HUES6 (cell line): ENCODE measurements at regions not wholly inside any gene's neighbourhood (a gene's known extent, or its start where the extent isn't known, plus 50 kb on each side); places are given as distances from the start of the nearest gene placed in this dataset.
"Not testable (repeated sequence)": the region's sequence is repeated elsewhere in the genome, so short reads cannot be mapped to it uniquely, and the experiment has no call there.

ENCODE experiments used
- H3K27ac ChIP-seq: 2 replicates; pipeline ENCODE4 v1.7.0; 2013; ENCODE audit warnings: low read depth, mild to moderate bottlenecking, low read length, inconsistent platforms
- H3K27me3 ChIP-seq: 2 replicates; pipeline ENCODE4 v1.6.1; 2013; ENCODE audit warnings: low read length; ENCODE audit not compliant: control insufficient read depth, insufficient read depth
- H3K36me3 ChIP-seq: 2 replicates; pipeline ENCODE4 v1.6.1; 2013; ENCODE audit warnings: low read length; ENCODE audit not compliant: control insufficient read depth, insufficient read depth
- H3K4me1 ChIP-seq: 2 replicates; pipeline ENCODE4 v1.6.1; 2013; ENCODE audit warnings: low read length; ENCODE audit not compliant: control insufficient read depth, insufficient read depth
- H3K4me3 ChIP-seq: 2 replicates; pipeline ENCODE4 v1.5.1; 2013; ENCODE audit warnings: low read depth, low read length
- H3K9ac ChIP-seq: one replicate; pipeline ENCODE4 v1.6.1; 2013; ENCODE audit warnings: mild to moderate bottlenecking, low read length
- H3K9me3 ChIP-seq: 2 replicates; pipeline ENCODE4 v1.6.1; 2013; ENCODE audit warnings: low read depth, low read length; ENCODE audit not compliant: control insufficient read depth, insufficient read depth

DNA sequence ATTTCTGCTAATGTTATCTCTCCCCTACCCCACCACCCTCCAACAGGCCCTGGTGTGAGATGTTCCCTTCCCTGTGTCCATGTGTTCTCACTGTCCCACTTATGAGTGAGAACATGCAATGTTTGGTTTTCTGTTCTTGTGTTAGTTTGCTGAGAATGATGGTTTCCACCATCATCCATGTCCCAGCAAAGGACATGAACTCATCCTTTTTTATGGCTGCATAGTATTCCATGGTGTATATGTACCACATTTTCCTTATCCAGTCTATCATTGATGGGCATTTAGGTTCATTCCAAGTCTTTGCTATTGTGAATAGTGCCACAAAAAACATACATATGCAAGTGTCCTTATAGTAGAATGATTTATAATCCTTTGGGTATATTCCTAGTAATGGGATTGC lies 104.5 kb downstream of the ZNF33B start:
- H3K9me3 ChIP-seq: peaks cover 47% of the 10 kb centered on the region
- H3K4me1 ChIP-seq, H3K36me3 ChIP-seq, H3K4me3 ChIP-seq, H3K9ac ChIP-seq, H3K27me3 ChIP-seq, H3K27ac ChIP-seq: not testable (repeated sequence)

- Histone ChIP-seq H3K27me3 (no peaks in the 10 kb centered on the region), H3K27ac (no peak overlapping the region), H3K4me3 (no peak overlapping the region), H3K4me1 (no peaks in the 10 kb centered on the region), H3K36me3 (no peaks in the 10 kb centered on the region), H3K9me3 (peaks cover 40% of the 10 kb centered on the region), H3K9ac (no peak overlapping the region)
Measured at GRCh38 chr10:42532996-42533395, 105.4 kb downstream of the ZNF33B start.

DNA sequence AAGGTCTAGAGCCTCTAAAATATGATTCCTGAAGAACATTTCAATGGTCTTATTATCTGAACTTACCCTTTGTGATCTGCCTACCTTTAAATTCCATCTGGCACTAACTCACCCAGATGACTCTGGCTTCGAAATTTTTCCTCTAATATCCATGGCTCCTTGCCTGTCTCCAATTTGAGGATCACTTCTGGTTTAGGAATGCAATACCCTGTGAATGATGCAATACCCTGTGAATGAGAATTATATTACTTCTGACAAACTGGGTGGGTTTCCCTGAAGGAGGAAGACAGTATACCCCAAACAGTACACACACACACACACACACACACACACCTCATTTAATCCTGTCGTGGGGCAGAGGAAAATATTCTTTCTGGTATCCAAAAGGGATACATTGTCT lies 115.3 kb downstream of the ZNF33B start:
- H3K36me3 ChIP-seq: peaks cover 42% of the 10 kb centered on the region
- peaks cover 66% of the 10 kb centered on the region for H3K9me3 ChIP-seq
- H3K9ac ChIP-seq: no peak overlapping the region
- H3K4me3 ChIP-seq: no peak overlapping the region
- no peaks in the 10 kb centered on the region for H3K4me1 ChIP-seq
- H3K27me3 ChIP-seq: no peaks in the 10 kb centered on the region
- no peak overlapping the region for H3K27ac ChIP-seq

- Histone ChIP-seq H3K9me3 (peaks cover 92% of the 10 kb centered on the region), H3K36me3 (peaks cover 41% of the 10 kb centered on the region), H3K4me3 (no peak overlapping the region), H3K9ac (no peak overlapping the region), H3K27me3 (no peaks in the 10 kb centered on the region), H3K27ac (no peak overlapping the region), H3K4me1 (no peaks in the 10 kb centered on the region)
Measured at GRCh38 chr10:42519761-42520460, 118.5 kb downstream of the ZNF33B start.

DNA sequence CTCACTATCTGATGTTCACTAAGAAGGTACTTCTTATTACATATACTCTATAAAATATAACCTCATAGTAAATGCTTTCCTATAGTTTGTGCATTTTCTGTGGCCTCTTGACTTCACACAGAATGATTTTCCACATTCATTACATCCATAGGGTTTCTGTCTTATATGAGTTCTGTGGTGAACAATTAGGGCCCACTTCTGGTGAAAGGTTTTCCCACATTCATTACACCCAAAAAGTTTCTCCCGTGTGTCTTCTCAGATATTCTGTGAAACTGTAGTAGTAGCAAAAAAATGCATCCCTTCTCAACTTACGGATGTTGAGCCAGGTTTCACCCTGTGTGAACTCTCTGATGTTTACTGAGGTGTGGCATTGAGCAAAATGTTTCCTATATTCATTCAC lies 119.3 kb downstream of the ZNF33B start:
- H3K9me3 ChIP-seq: peaks cover 89% of the 10 kb centered on the region

GRCh38 chr10:42513921-42514320 lies 124.4 kb downstream of the ZNF33B start:
- Histone ChIP-seq H3K4me1 (no peaks in the 10 kb centered on the region), H3K4me3 (no peak overlapping the region), H3K27me3 (no peaks in the 10 kb centered on the region), H3K9me3 (peaks cover 78% of the 10 kb centered on the region), H3K9ac (no peak overlapping the region), H3K36me3 (no peaks in the 10 kb centered on the region), H3K27ac (no peak overlapping the region)

More for the DNA sequence above, 119.3 kb downstream of the ZNF33B start:
- no peaks in the 10 kb centered on the region for H3K4me1 ChIP-seq
- H3K9ac ChIP-seq: no peak overlapping the region
- peaks cover 34% of the 10 kb centered on the region for H3K36me3 ChIP-seq
- H3K4me3 ChIP-seq: no peak overlapping the region
- no peaks in the 10 kb centered on the region for H3K27me3 ChIP-seq
- no peak overlapping the region for H3K27ac ChIP-seq

- Histone ChIP-seq H3K9me3 (peaks cover 52% of the 10 kb centered on the region; the same call in 1 of the 2 replicates), H3K36me3 (no peaks in the 10 kb centered on the region), H3K27ac (no peak overlapping the region), H3K4me1 (no peaks in the 10 kb centered on the region), H3K27me3 (no peaks in the 10 kb centered on the region), H3K4me3 (no peak overlapping the region), H3K9ac (no peak overlapping the region)
Measured at GRCh38 chr10:42491801-42492200, 146.6 kb downstream of the ZNF33B start.

- Histone ChIP-seq H3K36me3 (no peaks in the 10 kb centered on the region), H3K27ac (no peak overlapping the region), H3K9ac (no peak overlapping the region), H3K9me3 (peaks cover 59% of the 10 kb centered on the region; the same call in 1 of the 2 replicates), H3K4me3 (no peak overlapping the region), H3K27me3 (no peaks in the 10 kb centered on the region), H3K4me1 (no peaks in the 10 kb centered on the region)
Measured at GRCh38 chr10:42491001-42491592, 147.3 kb downstream of the ZNF33B start.

GRCh38 chr10:42490368-42490767 lies 148.0 kb downstream of the ZNF33B start:
- H3K9me3 ChIP-seq: peaks cover 60% of the 10 kb centered on the region; the same call in 1 of the 2 replicates
- no peak overlapping the region for H3K27ac ChIP-seq
- H3K4me3 ChIP-seq: no peak overlapping the region
- H3K27me3 ChIP-seq: no peaks in the 10 kb centered on the region
- no peak overlapping the region for H3K9ac ChIP-seq
- H3K4me1 ChIP-seq: no peaks in the 10 kb centered on the region
- H3K36me3 ChIP-seq: no peaks in the 10 kb centered on the region

- no peak overlapping the region for H3K9ac ChIP-seq
- no peaks in the 10 kb centered on the region for H3K36me3 ChIP-seq
- peaks cover 58% of the 10 kb centered on the region; the same call in 1 of the 2 replicates for H3K9me3 ChIP-seq
- no peak overlapping the region for H3K27ac ChIP-seq
- no peaks in the 10 kb centered on the region for H3K4me1 ChIP-seq
- H3K4me3 ChIP-seq: no peak overlapping the region
- H3K27me3 ChIP-seq: no peaks in the 10 kb centered on the region
Measured at GRCh38 chr10:42488416-42488815, 150.0 kb downstream of the ZNF33B start.

DNA sequence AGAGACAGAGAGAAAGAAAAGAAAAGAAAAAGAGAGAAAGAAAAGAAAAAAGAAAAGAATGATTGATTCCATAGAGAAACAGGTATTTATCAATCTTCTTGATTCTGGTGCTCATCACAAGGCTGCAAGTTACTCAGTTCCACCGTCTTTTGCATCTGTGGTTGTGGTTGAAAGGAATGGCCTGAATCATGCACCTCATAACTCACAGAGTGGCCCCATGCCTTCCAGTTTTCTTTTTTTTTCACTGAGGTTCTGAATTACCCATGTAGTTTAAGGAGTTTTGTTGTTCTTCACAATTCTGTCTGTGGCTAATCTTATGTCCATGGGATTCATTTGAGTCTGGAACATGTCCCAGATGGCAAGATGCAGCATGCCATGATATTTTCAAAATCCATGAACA lies 156.0 kb downstream of the ZNF33B start:
- no peaks in the 10 kb centered on the region for H3K4me1 ChIP-seq
- H3K27me3 ChIP-seq: no peaks in the 10 kb centered on the region
- H3K4me3 ChIP-seq: no peak overlapping the region
- H3K27ac ChIP-seq: no peak overlapping the region
- no peak overlapping the region for H3K9ac ChIP-seq
- no peaks in the 10 kb centered on the region for H3K36me3 ChIP-seq
- peaks cover 54% of the 10 kb centered on the region; the same call in 1 of the 2 replicates for H3K9me3 ChIP-seq
